ENCODE measurements at regions not wholly inside any gene's neighbourhood (a gene's known extent, or its start where the extent isn't known, plus 50 kb on each side); places are given as distances from the start of the nearest gene placed in this dataset.

DNA sequence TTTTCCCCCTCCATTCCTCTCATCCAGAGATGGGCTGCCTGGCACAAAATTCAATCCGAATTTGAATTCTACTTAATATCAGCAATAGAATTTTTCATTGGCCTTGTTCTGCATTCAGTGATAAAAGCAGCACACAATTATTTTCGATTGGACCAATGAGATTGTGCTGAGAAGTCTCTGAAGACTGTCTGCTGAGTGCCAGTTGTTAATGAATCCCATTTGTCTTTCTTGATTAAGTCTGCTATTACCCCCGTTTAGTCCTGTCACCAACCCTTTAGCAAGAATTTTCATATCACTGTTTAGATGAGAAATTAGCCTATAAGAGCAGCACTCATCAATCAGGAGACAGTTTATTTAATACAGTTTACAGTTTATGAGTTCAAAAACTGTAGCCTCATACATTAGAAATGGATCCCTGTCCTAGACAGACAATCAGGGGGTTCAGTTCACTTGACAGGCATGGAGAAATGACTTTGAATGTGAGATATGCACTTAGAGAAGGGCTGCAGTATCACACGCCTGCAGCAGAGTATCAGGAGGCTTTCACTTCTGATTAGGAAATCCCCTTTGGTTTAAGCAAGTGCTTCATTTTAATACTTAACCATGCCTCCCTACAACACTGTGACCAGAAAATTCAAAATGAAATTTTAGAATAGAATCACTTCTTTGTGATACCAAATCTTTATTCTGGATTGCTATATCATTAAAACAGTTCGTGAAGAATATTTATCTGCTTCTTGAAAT, 304.7 kb upstream of the PTBP2 start:
- TF ChIP-seq, protein P1, sequence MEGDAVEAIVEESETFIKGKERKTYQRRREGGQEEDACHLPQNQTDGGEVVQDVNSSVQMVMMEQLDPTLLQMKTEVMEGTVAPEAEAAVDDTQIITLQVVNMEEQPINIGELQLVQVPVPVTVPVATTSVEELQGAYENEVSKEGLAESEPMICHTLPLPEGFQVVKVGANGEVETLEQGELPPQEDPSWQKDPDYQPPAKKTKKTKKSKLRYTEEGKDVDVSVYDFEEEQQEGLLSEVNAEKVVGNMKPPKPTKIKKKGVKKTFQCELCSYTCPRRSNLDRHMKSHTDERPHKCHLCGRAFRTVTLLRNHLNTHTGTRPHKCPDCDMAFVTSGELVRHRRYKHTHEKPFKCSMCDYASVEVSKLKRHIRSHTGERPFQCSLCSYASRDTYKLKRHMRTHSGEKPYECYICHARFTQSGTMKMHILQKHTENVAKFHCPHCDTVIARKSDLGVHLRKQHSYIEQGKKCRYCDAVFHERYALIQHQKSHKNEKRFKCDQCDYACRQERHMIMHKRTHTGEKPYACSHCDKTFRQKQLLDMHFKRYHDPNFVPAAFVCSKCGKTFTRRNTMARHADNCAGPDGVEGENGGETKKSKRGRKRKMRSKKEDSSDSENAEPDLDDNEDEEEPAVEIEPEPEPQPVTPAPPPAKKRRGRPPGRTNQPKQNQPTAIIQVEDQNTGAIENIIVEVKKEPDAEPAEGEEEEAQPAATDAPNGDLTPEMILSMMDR (IDR thresholded peaks at IDR 0.05; ENCODE audit: unreplicated experiment): no peak
- no peak overlapping the region for H3K4me3 Mint-ChIP-seq (ENCODE audit: low read depth, unreplicated experiment)
- no peaks in the 10 kb centered on the region for H3K36me3 Mint-ChIP-seq (ENCODE audit: insufficient read depth, unreplicated experiment)
- no peak for DNase-seq
- no peak overlapping the region for H3K27ac Mint-ChIP-seq (ENCODE audit: unreplicated experiment)
- H3K27me3 Mint-ChIP-seq (ENCODE audit: unreplicated experiment): no peaks in the 10 kb centered on the region
- CTCF ChIA-PET: no interaction called here
- H3K4me1 Mint-ChIP-seq (ENCODE audit: low read depth, unreplicated experiment): no peaks in the 10 kb centered on the region
- BruUV-seq (replicated peaks): no TSS peak
- no peaks in the 10 kb centered on the region for H3K9me3 Mint-ChIP-seq (ENCODE audit: low read depth, unreplicated experiment)
- intact Hi-C loops (cut with micrococcal nuclease; ENCODE audit: unreplicated experiment): no loop called here

GRCh38 chr1:96418969-96419368, 302.6 kb upstream of the PTBP2 start:
- H3K36me3 Mint-ChIP-seq (ENCODE audit: insufficient read depth, unreplicated experiment): no peaks in the 10 kb centered on the region
- no peaks in the 10 kb centered on the region for H3K27me3 Mint-ChIP-seq (ENCODE audit: unreplicated experiment)
- H3K4me1 Mint-ChIP-seq (ENCODE audit: low read depth, unreplicated experiment): no peaks in the 10 kb centered on the region
- no peak overlapping the region for H3K4me3 Mint-ChIP-seq (ENCODE audit: low read depth, unreplicated experiment)
- DNase-seq: no peak
- CTCF ChIA-PET: no interaction called here
- intact Hi-C loops (cut with micrococcal nuclease; ENCODE audit: unreplicated experiment): no loop called here
- no peaks in the 10 kb centered on the region for H3K9me3 Mint-ChIP-seq (ENCODE audit: low read depth, unreplicated experiment)
- no peak overlapping the region for H3K27ac Mint-ChIP-seq (ENCODE audit: unreplicated experiment)
- TF ChIP-seq, protein P1 (IDR thresholded peaks at IDR 0.05; ENCODE audit: unreplicated experiment): no peak
- no TSS peak for BruUV-seq (replicated peaks)

GRCh38 chr1:96424877-96425276, 296.7 kb upstream of the PTBP2 start:
- Mint-ChIP-seq H3K4me3 (ENCODE audit: low read depth, unreplicated experiment) (no peak overlapping the region), H3K27ac (ENCODE audit: unreplicated experiment) (no peak overlapping the region), H3K36me3 (ENCODE audit: insufficient read depth, unreplicated experiment) (no peaks in the 10 kb centered on the region), H3K4me1 (ENCODE audit: low read depth, unreplicated experiment) (no peaks in the 10 kb centered on the region), H3K9me3 (ENCODE audit: low read depth, unreplicated experiment) (no peaks in the 10 kb centered on the region), H3K27me3 (ENCODE audit: unreplicated experiment) (no peaks in the 10 kb centered on the region)
- DNase-seq: no peak
- intact Hi-C loops (cut with micrococcal nuclease; ENCODE audit: unreplicated experiment): no loop called here
- BruUV-seq (replicated peaks): no TSS peak
- TF ChIP-seq, protein P1 (IDR thresholded peaks at IDR 0.05; ENCODE audit: unreplicated experiment): no peak
- CTCF ChIA-PET: no interaction called here

- no peak overlapping the region for H3K4me3 Mint-ChIP-seq (ENCODE audit: low read depth, unreplicated experiment)
- TF ChIP-seq, protein P1 (IDR thresholded peaks at IDR 0.05; ENCODE audit: unreplicated experiment): no peak
- H3K36me3 Mint-ChIP-seq (ENCODE audit: insufficient read depth, unreplicated experiment): no peaks in the 10 kb centered on the region
- intact Hi-C loops (cut with micrococcal nuclease; ENCODE audit: unreplicated experiment): no loop called here
- H3K4me1 Mint-ChIP-seq (ENCODE audit: low read depth, unreplicated experiment): no peaks in the 10 kb centered on the region
- DNase-seq: no peak
- H3K9me3 Mint-ChIP-seq (ENCODE audit: low read depth, unreplicated experiment): no peaks in the 10 kb centered on the region
- no peak overlapping the region for H3K27ac Mint-ChIP-seq (ENCODE audit: unreplicated experiment)
- no peaks in the 10 kb centered on the region for H3K27me3 Mint-ChIP-seq (ENCODE audit: unreplicated experiment)
- CTCF ChIA-PET: no interaction called here
- no TSS peak for BruUV-seq (replicated peaks)
These were observed 296.0 kb upstream of the PTBP2 start for GRCh38 chr1:96425382-96426129.

All from Calu3 (cell line).